Middle frontal gyrus (tissue), 1 donor: ENCODE measurements at regions not wholly inside any gene's neighbourhood (a gene's known extent, or its start where the extent isn't known, plus 50 kb on each side); places are given as distances from the start of the nearest gene placed in this dataset.

ENCODE experiments used
- DNase-seq: peaks from one replicate; pipeline ENCODE4 v3.0.0-alpha.2; 2015; ENCODE audit warnings: low spot score; ENCODE audit errors: extremely low spot score

GRCh38 chr2:13581471-13581870 lies 864.7 kb downstream of the TRIB2 start:
- DNase-seq = no peak

GRCh38 chr2:13583609-13584008 lies 866.9 kb downstream of the TRIB2 start:
- no peak for DNase-seq

GRCh38 chr2:13584020-13584419 lies 867.3 kb downstream of the TRIB2 start:
- DNase-seq = no peak

GRCh38 chr2:13585732-13586131 lies 869.0 kb downstream of the TRIB2 start:
- no peak for DNase-seq

GRCh38 chr2:13596233-13596632 lies 879.5 kb downstream of the TRIB2 start:
- DNase-seq = no peak

- no peak for DNase-seq
These were observed 880.4 kb downstream of the TRIB2 start for GRCh38 chr2:13597176-13597575.

- no peak for DNase-seq
These were observed 884.8 kb downstream of the TRIB2 start for GRCh38 chr2:13601506-13601905.

GRCh38 chr2:13604951-13605661 lies 888.4 kb downstream of the TRIB2 start:
- no peak for DNase-seq

GRCh38 chr2:13607139-13607538 lies 890.4 kb downstream of the TRIB2 start:
- DNase-seq = no peak

GRCh38 chr2:13611939-13612338 lies 895.2 kb downstream of the TRIB2 start:
- DNase-seq = no peak

- no peak for DNase-seq
These were observed 899.3 kb downstream of the TRIB2 start for GRCh38 chr2:13616059-13616458.

GRCh38 chr2:13616616-13617015 lies 899.9 kb downstream of the TRIB2 start:
- DNase-seq = no peak

- no peak for DNase-seq
These were observed 911.4 kb downstream of the TRIB2 start for GRCh38 chr2:13628122-13628521.

- DNase-seq = no peak
These were observed 921.4 kb downstream of the TRIB2 start for GRCh38 chr2:13638181-13638580.

- DNase-seq = no peak
These were observed 933.2 kb downstream of the TRIB2 start for GRCh38 chr2:13649918-13650317.

GRCh38 chr2:13650586-13651180 lies 933.9 kb downstream of the TRIB2 start:
- DNase-seq = no peak

GRCh38 chr2:13651684-13652131 lies 935.0 kb downstream of the TRIB2 start:
- no peak for DNase-seq

- no peak for DNase-seq
These were observed 936.0 kb downstream of the TRIB2 start for GRCh38 chr2:13652531-13653313.

- DNase-seq = no peak
These were observed 937.7 kb downstream of the TRIB2 start for GRCh38 chr2:13654416-13654815.

GRCh38 chr2:13660231-13660630 lies 943.5 kb downstream of the TRIB2 start:
- no peak for DNase-seq

GRCh38 chr2:13662055-13662454 lies 945.3 kb downstream of the TRIB2 start:
- no peak for DNase-seq
